C4-2B (cell line): ENCODE measurements at regions not wholly inside any gene's neighbourhood (a gene's known extent, or its start where the extent isn't known, plus 50 kb on each side); places are given as distances from the start of the nearest gene placed in this dataset.

Experiments
- ZFX ChIP-seq: fragments of 450-650 bp; IDR thresholded peaks from 2 replicates; pipeline ENCODE4 v1.6.1; 2017
- TF ChIP-seq, protein P1 (sequence below): fragments of 450-650 bp; conservative IDR thresholded peaks from 2 replicates; pipeline ENCODE4 v1.5.1; 2017; ENCODE audit warnings: mild to moderate bottlenecking

DNA sequence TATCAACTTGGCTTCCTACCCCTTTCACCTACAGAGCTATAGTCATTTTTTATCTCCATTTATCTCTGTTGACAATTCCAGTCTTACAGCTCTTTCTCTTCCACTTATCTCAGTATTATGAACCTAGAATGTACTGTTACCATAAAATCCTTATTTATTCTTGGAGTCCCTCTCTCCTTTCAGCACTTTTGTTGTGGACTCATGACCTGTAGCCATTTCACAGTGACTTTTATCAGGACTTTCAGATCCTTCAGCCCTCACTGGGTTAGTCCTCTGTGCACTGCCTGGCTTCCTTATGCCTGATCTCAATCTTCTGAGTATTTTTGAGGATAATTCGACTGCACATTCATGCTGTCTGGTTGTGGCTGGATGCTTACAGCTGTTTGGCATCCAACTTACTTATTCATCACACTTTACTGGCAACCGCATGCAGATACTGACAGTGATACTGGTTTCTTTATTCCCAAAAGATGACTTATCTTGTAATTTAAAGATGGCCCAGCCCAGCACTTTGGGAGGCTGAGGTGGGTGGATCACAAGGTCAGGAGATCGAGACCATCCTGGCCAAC lies 293.3 kb downstream of the MAN2A1 start:
- TF ChIP-seq, protein P1, sequence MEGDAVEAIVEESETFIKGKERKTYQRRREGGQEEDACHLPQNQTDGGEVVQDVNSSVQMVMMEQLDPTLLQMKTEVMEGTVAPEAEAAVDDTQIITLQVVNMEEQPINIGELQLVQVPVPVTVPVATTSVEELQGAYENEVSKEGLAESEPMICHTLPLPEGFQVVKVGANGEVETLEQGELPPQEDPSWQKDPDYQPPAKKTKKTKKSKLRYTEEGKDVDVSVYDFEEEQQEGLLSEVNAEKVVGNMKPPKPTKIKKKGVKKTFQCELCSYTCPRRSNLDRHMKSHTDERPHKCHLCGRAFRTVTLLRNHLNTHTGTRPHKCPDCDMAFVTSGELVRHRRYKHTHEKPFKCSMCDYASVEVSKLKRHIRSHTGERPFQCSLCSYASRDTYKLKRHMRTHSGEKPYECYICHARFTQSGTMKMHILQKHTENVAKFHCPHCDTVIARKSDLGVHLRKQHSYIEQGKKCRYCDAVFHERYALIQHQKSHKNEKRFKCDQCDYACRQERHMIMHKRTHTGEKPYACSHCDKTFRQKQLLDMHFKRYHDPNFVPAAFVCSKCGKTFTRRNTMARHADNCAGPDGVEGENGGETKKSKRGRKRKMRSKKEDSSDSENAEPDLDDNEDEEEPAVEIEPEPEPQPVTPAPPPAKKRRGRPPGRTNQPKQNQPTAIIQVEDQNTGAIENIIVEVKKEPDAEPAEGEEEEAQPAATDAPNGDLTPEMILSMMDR = no peak
- TF ChIP-seq ZFX = no peak
